Caco-2 (cell line): ENCODE measurements at regions not wholly inside any gene's neighbourhood (a gene's known extent, or its start where the extent isn't known, plus 50 kb on each side); places are given as distances from the start of the nearest gene placed in this dataset.

ENCODE experiments used
- BruUV-seq: library from RNA; stranded (reverse); fragments of 400-500 nt; replicated peaks from 2 replicates; lab custom pipeline; 2021; lab: Mats Ljungman, UMichigan
- CTCF ChIA-PET: fragments of 300-600 bp; sonication (Branson Sonifier 250); formaldehyde crosslinking; loops from one replicate; lab custom pipeline; 2022; ENCODE audit warnings: antibody characterized with exemption; lab: Charles Lee
- POLR2A ChIA-PET: fragments of 300-600 bp; sonication (Branson Sonifier 250); formaldehyde crosslinking; loops from one replicate; lab custom pipeline; 2022; ENCODE audit warnings: antibody characterized with exemption; lab: Charles Lee
- DNase-seq, 2 experiments: peaks; one replicate each; pipeline versions ENCODE4 v3.0.0 to v3.0.0-alpha.2; 2020 to 2022
- H3K27me3 ChIP-seq: replicated peaks from 2 replicates; pipeline ENCODE4 v1.6.0; 2011; ENCODE audit warnings: low read length; ENCODE audit not compliant: control insufficient read depth, insufficient read depth
- H3K36me3 ChIP-seq: 2 replicates; pipeline ENCODE4 v1.5.1; 2011; ENCODE audit warnings: low read length; ENCODE audit not compliant: control insufficient read depth, insufficient read depth
- H3K4me1 ChIP-seq: fragments of 250-450 bp; sonication (Bioruptor Pico); 2 replicates; pipeline ENCODE4 v1.5.1; 2020; ENCODE audit warnings: mild to moderate bottlenecking
- H3K4me3 ChIP-seq: 2 replicates; pipeline ENCODE4 v1.5.1; 2011; ENCODE audit warnings: low read depth, mild to moderate bottlenecking, control low read depth, low read length
- H3K9me3 ChIP-seq: fragments of 250-450 bp; sonication (Bioruptor Pico); 2 replicates; pipeline ENCODE4 v1.5.1; 2020; ENCODE audit warnings: mild to moderate bottlenecking, moderate library complexity
- H3K27ac Mint-ChIP-seq: one replicate; pipeline ENCODE4 v1.8.0; 2022; ENCODE audit warnings: mixed read lengths; ENCODE audit not compliant: unreplicated experiment
- H3K27me3 Mint-ChIP-seq: one replicate; pipeline ENCODE4 v1.8.0; 2022; ENCODE audit warnings: mixed read lengths; ENCODE audit not compliant: insufficient read depth, unreplicated experiment
- H3K36me3 Mint-ChIP-seq: one replicate; pipeline ENCODE4 v1.8.0; 2022; ENCODE audit warnings: mild to moderate bottlenecking, mixed read lengths; ENCODE audit not compliant: insufficient read depth, unreplicated experiment
- H3K4me1 Mint-ChIP-seq: one replicate; pipeline ENCODE4 v1.8.0; 2022; ENCODE audit warnings: low read depth, mixed read lengths; ENCODE audit not compliant: unreplicated experiment
- H3K4me3 Mint-ChIP-seq: one replicate; pipeline ENCODE4 v1.8.0; 2022; ENCODE audit warnings: mild to moderate bottlenecking, moderate library complexity, mixed read lengths; ENCODE audit not compliant: unreplicated experiment
- H3K9me3 Mint-ChIP-seq: one replicate; pipeline ENCODE4 v1.8.0; 2022; ENCODE audit warnings: mixed read lengths; ENCODE audit not compliant: unreplicated experiment
- CTCF ChIP-seq, 2 experiments: fragments of 200-600 bp in 1 of 2; IDR thresholded peaks; 1 replicate in 1 of 2; 2 replicates in 1 of 2; pipeline versions ENCODE4 v1.5.1 to v1.8.0; 2011 to 2022; ENCODE audit warnings: antibody characterized with exemption in 1 of 2, control low read depth in 1 of 2, inconsistent platforms in 1 of 2, low read depth in 1 of 2, low read length in 1 of 2, mild to moderate bottlenecking in 1 of 2, moderate library complexity in 1 of 2; ENCODE audit not compliant: insufficient read depth in 1 of 2, severe bottlenecking in 1 of 2, unreplicated experiment in 1 of 2
- intact Hi-C: fragments of 100-400 bp; cut with micrococcal nuclease; formaldehyde crosslinking; loops from one replicate; pipeline ENCODE4 v1.10.0; 2022; ENCODE audit not compliant: unreplicated experiment

GRCh38 chr16:50986453-50986852 is 164.6 kb downstream of the SALL1 start:
- no peak for DNase-seq
- no peaks in the 10 kb centered on the region for H3K27me3 Mint-ChIP-seq
- ChIA-PET POLR2A (no interaction called here), CTCF (no interaction called here)
- H3K9me3 Mint-ChIP-seq = no peaks in the 10 kb centered on the region
- no peaks in the 10 kb centered on the region for H3K4me1 ChIP-seq
- no peak for TF ChIP-seq CTCF (IDR thresholded peaks at IDR 0.05; ENCODE audit: insufficient read depth in 1 of 2, low read depth in 1 of 2, low read length in 1 of 2, severe bottlenecking in 1 of 2, unreplicated experiment in 1 of 2)
- no peaks in the 10 kb centered on the region for H3K27me3 ChIP-seq
- no peak overlapping the region for H3K27ac Mint-ChIP-seq
- no peaks in the 10 kb centered on the region for H3K36me3 Mint-ChIP-seq
- no peak overlapping the region for H3K4me3 ChIP-seq
- H3K9me3 ChIP-seq = no peaks in the 10 kb centered on the region; the same call in 1 of the 2 replicates
- H3K36me3 ChIP-seq = no peaks in the 10 kb centered on the region
- H3K4me3 Mint-ChIP-seq = no peak overlapping the region
- H3K4me1 Mint-ChIP-seq = no peaks in the 10 kb centered on the region
- intact Hi-C loops = no loop called here
- no TSS peak for BruUV-seq

- POLR2A ChIA-PET = interaction anchor here (0.6 kb wide), 1 partner anchor 13 kb away, joined by 3 read pairs; no protein-coding TSS in a partner anchor
- Mint-ChIP-seq H3K36me3 (peaks cover 5% of the 10 kb centered on the region), H3K27me3 (peaks cover 4% of the 10 kb centered on the region), H3K27ac (no peak overlapping the region), H3K4me3 (no peak overlapping the region), H3K9me3 (no peaks in the 10 kb centered on the region), H3K4me1 (no peaks in the 10 kb centered on the region)
- BruUV-seq = no TSS peak
- CTCF ChIA-PET = no interaction called here
- no peak for TF ChIP-seq CTCF (IDR thresholded peaks at IDR 0.05; ENCODE audit: insufficient read depth in 1 of 2, low read depth in 1 of 2, low read length in 1 of 2, severe bottlenecking in 1 of 2, unreplicated experiment in 1 of 2)
- DNase-seq = no peak
- H3K9me3 ChIP-seq = no peaks in the 10 kb centered on the region; the same call in 1 of the 2 replicates
- H3K36me3 ChIP-seq = no peaks in the 10 kb centered on the region
- H3K4me1 ChIP-seq = no peaks in the 10 kb centered on the region
- no peak overlapping the region for H3K4me3 ChIP-seq
- intact Hi-C loops = no loop called here
- H3K27me3 ChIP-seq = no peaks in the 10 kb centered on the region
These were observed 165.3 kb downstream of the SALL1 start for GRCh38 chr16:50985733-50986132.

- H3K4me3 ChIP-seq = no peak overlapping the region
- Mint-ChIP-seq H3K27me3 (peaks cover 4% of the 10 kb centered on the region), H3K9me3 (no peaks in the 10 kb centered on the region), H3K4me1 (no peaks in the 10 kb centered on the region), H3K4me3 (no peak overlapping the region), H3K27ac (no peak overlapping the region), H3K36me3 (peaks cover 5% of the 10 kb centered on the region)
- intact Hi-C loops = no loop called here
- ChIA-PET CTCF (no interaction called here), POLR2A (no interaction called here)
- no peaks in the 10 kb centered on the region for H3K27me3 ChIP-seq
- DNase-seq = no peak
- no peaks in the 10 kb centered on the region for H3K36me3 ChIP-seq
- no peak for TF ChIP-seq CTCF (IDR thresholded peaks at IDR 0.05; ENCODE audit: insufficient read depth in 1 of 2, low read depth in 1 of 2, low read length in 1 of 2, severe bottlenecking in 1 of 2, unreplicated experiment in 1 of 2)
- no peaks in the 10 kb centered on the region; the same call in 1 of the 2 replicates for H3K9me3 ChIP-seq
- no peaks in the 10 kb centered on the region; the same call in 1 of the 2 replicates for H3K4me1 ChIP-seq
- no TSS peak for BruUV-seq
These were observed 166.4 kb downstream of the SALL1 start for GRCh38 chr16:50984688-50985087.
